Mucosa of gallbladder (tissue), 1 donor: ENCODE measurements at regions not wholly inside any gene's neighbourhood (a gene's known extent, or its start where the extent isn't known, plus 50 kb on each side); places are given as distances from the start of the nearest gene placed in this dataset.

ENCODE experiments used
- DNase-seq: peaks from one replicate; pipeline ENCODE4 v3.0.0-alpha.2; 2020; ENCODE audit warnings: low spot score
- donor health status: DM: no; HTN: no; CAD: no.

DNA sequence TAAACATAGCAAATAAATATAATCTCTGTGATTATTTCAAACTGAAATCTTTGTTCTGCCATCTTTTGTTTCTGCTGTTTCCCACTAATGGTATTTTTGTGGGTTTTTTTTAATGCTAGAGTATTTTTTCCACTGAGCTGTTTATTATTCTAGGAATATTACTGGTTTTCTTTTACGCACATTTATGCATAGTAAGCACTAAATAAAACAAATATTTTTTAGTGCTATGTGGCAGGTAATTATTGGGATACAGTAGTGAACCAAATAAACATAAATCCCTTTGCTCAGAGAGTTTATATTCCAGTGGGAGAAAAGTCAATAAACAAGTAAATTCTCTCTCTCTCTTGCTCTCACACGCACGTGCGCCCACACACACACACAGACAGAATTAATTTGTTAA, 397.4 kb downstream of the PRDM5 start:
- no peak for DNase-seq

DNA sequence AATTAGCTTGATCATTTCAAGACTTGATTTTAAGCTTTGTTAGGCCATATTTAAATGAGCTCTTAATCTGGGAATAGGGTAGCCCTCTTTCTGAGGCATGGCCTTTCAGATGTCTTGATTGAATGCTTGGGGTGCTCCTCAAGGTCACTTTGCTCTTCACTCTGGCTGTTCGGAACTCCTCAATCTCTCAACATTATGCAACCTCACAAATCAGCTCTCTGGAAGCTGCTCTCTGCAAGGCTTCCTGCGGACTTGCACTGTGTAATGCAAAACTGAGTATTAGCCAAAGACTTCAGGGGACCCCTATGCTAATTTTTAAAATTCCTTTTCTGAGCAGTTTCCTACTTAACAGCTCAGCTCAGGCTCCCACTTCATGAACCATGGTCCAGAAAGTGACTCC, 398.3 kb downstream of the PRDM5 start:
- DNase-seq, result no peak

DNA sequence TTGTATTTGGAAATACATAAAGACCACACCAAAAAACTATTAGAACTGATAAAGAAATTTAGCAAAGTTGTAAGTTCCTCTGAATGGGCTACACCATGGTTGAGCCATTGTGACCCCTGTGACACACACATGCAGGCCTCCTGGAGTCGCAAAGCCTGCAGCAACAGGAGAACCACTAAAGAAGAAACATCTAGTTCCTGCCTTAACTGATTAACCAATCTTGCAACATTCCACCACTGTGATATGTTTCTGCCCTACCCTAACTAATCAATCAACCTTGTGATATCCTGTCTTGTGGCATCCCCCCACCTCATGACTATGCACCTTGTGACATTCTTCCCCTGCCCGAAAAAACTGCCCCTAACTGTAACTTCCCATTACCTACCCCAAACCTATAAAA, 401.8 kb downstream of the PRDM5 start:
- no peak for DNase-seq

DNA sequence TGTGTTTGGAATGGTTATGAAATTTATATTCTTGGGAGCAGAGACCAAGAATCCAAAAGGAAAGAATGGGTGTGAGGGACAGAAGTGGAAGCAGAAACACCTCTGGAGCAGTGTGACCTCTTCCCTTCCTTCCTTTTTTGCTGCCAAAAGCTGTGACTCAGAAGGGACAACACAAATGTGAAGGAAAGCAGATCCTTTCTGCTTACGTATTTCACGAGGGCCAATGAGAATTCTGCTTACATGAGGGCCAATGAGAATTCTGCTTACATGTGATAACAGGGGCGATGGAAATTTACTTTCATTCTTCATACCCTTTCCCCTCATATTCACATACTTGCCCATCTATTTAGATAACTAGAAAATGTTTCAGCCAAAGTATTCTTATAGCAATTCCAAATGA, 404.6 kb downstream of the PRDM5 start:
- DNase-seq, result peak; percentile 61

DNA sequence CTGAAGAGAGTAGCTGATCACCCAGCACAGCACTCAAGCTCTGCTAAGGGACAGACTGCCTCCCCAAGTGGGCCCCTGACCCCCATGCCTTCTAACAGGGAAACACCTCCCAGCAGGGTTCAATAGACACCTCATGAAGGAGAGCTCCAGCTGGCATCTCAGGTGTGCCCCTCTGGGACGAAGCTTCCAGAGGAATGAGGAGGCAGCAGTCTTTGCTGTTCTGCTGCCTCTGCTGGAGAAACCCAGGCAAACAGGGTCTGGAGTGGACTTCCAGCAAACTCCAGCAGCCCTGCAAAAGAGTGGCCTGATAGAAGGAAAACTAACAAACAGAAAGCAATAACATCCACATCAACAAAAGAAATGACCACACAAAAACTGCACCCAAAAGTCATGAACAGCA, 412.8 kb downstream of the PRDM5 start:
- no peak for DNase-seq

DNA sequence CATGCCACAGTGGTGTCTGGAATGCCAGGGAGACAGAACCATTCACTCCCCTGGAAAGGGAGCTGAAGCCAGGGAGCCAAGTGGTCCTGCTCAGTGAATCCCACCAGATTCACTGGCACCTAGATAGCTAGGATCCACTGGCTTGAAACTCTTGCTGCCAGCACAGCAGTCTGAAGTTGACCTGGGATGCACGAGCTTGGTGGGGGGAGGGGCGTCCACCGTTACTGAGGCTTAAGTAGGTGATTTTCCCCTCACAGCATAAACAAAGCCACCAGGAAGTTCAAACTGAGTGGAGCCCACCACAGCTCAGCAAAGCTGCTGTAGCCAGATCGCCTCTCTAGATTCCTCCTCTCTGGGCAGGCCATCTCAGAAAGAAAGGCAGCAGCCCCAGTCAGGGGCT, 413.3 kb downstream of the PRDM5 start:
- no peak for DNase-seq

DNA sequence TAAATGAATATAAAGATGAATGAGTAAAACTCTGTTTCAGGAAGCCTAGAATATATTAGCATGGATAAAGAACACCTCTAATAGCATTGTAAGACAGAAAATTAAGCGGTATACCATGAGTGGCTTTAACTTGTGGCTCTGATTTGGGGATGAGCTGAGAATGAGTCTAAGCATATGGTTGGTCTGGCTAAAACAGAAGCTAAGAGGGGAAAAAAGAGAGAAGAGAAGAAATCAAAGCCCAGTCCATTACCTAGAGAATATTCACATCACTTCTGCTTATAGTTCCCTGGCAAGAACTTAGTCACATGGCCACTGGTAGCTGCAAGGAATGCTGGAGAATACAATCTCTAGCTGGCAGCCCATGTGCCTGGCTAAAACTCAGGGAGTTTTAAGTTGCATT, 414.5 kb downstream of the PRDM5 start:
- DNase-seq, result no peak

DNA sequence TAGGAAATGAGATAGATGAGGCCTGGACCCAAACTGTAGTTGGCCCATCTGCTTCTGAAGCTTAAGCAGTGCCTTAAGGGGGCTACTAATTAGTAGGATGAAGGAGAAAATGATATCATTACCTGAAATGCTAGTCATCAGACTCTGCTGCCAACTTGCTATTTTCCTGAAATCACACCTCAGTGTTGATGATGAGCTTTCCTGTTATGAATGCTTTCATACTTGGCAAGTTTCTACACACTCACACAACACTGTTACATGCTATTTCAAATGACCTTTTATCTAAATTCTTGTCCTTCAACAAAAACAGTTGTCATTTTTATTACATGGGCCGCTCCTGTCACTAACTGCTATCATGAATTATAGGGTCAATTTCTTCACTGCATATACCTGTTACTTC, 416.0 kb downstream of the PRDM5 start:
- DNase-seq, result no peak

DNA sequence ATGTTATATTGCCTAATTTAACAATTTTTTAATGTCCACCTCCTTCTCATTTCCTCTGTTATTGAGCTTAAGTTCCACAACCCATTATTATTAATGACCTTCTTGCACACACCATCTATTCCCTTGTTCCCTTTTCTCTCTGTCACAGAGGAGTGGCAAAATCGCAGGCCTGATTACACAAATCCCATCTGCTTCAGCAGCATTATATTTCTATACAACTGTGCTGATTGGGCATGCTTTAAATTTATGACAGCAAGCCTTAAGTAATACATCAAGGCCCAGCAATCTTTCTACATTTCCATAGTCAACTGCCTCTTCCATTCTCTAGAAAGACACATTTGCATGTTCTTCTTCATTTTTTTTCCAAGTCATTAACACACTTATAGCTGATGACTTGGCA, 423.8 kb downstream of the PRDM5 start:
- DNase-seq, result no peak

DNA sequence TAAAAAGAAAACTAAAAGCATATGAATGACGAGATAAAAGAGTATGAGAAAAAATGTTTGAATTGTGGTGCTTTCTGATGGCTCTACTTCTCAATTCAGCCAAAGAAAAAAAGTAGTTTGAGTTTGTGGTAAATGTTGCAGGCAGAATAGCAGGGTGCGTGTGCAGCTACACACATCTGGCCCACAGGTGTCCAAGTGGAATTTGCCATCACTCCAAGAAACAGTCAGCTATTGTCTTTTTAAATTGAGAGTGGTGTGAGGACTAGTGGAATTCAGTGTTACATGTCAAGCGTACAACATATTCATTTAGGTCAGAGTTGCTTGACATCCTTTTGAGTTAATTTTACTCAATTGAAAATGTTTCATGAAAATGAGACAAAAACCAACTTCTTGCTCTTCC, 424.8 kb upstream of the MAD2L1 start:
- no peak for DNase-seq

DNA sequence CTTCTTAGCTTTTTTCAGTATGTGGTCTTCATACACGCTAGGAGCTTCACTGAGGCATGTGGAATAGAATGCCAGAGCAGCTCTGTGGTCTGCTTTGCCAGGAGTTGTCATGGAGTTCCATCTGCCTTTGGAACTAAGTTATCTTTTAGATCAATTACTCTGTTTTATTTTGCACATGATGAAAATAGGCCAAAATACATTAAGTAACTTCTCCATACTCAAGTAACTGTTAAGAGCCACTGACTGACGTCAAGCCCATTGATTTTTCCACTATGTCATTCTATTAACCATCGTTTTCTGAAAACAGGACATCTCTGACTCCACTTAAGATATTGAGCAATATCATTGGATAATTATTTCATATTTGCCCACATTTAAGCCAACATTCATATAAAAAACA, 415.1 kb upstream of the MAD2L1 start:
- DNase-seq, result no peak

DNA sequence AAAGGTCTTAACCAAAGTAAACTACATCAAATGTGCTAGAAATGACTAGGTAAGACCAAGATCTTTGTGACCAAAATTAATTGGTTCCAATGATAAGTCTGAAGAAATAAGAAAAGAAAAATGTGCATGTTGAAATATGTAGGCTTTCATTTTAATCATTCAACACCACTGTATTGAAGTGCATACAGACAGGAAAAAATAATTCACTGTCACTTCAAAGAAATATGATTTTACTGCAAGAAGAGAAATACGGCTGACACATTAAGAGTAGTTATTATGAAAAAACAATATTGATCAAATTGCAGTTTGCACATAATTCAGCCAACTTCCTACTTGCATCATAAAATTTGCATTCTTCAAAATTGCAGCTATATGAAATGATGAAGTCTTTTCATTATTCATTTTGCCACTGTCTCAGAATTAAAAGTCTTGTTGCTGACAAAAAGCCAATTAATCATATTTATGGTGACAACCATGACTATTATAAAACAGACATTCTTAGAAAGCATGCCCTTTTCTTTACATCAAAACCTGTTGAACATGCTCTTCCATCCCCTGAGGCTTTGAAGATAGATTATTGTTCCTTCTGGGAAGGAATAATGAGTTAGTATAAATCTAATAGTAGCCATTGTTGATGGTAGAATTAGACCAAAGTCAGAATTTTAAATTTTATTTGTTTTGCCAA, 405.9 kb upstream of the MAD2L1 start:
- no peak for DNase-seq

DNA sequence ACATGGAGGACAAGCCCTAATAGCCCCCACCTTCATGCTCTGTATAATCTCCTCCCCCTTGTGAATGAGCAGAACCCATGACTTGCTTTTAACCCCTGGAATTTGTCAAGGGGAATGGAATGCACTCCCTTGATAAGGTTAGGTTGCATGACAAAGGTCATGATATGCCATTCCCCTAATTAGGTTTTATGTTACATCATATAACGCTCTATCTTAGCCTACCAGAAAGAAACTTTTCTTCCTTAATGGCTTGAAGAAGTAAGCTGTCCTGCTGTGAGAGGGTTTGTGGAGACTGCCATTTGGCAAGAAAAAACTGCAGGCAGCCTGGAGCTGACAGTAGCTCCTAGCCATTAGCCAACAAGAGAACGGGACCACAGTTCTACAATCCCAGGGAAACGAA, 399.8 kb upstream of the MAD2L1 start:
- DNase-seq, result no peak

DNA sequence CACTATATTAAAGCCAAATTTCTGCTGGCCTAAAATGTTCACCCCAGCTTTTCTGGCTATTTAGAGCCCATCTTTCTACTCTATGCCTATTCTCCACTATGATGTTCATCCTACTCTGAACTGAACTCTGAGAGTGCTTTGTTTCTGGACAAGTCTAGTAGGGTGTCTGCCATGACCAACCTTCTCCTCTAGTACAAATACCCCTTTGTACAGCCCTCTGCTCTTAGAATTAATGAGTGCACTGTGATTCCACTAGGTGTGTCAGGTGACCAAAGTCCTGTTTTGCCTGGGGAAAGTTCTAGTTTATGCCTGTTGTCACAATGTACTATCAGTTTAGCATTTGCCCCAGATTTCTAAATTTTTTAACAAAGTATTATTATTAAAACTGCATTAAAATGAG, 388.1 kb upstream of the MAD2L1 start:
- no peak for DNase-seq

DNA sequence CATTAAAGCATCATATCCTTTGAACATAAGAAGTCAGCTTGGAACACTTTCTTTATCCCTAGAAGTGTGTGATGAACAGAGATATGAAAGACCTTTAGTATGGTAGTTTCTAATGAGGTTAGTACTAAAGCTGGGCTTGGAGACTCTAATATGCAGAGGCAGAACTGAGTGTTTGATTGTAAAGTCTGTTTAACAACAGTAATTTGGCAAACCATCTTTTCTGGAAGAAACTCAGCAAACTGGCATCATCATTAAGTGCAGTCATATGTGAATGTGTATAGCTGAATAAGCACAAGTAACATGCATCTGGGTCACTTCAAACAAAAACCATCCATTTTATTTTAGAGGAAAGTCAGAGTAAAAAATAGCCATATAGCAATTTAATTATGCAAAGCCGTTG, 385.9 kb upstream of the MAD2L1 start:
- DNase-seq, result no peak

DNA sequence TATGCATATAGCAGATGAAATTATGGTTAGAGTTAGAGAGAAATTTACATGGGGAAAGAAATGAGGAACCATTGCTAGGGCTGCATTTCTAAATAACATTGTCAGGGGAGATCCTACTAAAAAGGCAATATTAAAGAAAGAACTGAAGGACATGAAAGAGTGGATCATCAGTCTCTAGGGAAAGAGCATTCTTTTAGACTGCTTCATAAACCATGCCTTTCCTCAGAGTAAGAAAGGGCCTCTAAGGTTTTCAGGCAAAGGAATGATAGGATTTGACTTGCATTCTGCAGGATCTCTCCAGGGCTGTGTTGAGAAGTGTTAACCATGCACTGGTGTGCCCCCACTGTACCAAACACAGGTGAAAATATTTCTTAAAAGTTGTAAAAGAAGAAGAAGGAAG, 385.4 kb upstream of the MAD2L1 start:
- DNase-seq, result no peak

DNA sequence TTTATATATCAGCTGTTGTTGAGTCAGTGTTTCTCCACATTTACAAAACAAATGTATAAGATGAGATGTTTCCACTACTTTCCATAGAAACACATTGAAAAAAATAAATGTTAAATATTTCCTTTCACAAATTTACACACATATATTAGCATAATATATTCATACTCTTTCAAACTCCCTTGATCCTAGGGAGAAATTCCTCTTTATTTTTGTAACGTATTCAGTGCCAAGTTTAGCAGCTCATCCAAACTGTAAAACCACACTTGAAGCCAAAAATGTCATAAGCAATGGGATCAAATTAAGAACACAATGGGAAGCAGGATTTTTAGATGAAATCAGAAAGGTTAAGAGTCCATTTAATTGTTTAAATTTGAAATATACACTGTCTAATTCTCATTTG, 381.1 kb upstream of the MAD2L1 start:
- DNase-seq, result no peak

DNA sequence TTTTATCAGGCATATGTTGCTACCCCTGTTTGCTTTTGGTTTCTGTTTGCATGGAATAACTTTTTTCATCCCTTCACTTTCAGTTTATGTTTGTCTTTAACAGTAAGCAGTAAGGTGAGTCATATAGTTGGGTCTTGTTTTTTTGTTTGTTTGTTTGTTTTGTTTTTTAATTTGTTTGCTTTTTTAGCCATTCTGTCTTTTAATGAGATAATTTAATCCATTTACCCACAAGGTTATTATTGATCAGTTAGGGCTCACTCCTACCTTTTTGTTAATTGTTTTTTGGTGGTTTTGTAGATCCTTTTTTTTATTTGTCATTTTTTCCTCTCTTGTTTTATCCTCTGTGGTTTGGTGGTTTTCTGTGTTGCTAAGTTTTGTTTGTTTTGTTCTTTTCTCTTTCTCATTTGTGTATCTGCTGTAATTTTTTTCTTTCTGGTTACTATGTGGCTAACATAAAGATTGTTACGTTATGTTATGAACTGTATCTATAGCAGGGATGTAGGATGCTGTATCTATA, 379.5 kb upstream of the MAD2L1 start:
- no peak for DNase-seq

DNA sequence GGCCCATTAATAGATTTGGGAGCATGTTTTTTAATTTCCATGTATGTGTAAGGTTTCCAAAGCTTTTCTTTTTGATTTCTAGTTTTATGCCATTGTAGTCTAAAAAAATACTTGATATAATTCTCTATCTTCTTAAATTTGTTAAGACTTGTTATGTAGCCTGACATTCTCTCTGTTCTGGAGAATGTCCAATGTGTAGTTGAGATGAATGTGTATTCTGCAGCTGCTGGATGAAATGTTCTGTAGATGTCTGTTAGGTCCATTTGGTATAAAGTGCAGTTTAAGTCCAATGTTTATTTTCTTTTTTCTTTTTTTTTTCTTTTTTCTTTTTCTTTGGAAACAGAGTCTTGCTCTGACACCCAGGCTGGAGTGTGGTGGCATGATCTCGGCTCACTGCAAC, 378.5 kb upstream of the MAD2L1 start:
- DNase-seq, result no peak

DNA sequence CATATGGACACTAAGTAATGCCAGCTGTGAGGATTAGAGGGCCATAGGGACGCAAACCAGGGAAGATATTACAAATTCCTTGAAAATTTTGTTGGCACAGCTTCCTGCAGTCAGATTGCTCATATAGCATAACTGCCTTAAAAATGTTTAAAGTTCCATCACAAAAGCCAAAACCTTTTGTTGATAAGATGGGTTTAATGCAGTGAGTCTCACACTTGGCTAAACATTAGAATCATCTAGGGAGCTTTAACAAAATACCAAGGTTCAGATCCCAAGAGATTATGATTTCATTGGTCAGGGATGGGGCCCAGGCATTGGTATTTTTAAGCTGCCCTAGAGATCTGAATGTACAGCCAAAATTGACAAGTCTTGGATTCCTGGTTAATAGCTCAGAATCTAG, 376.5 kb upstream of the MAD2L1 start:
- DNase-seq, result no peak

DNA sequence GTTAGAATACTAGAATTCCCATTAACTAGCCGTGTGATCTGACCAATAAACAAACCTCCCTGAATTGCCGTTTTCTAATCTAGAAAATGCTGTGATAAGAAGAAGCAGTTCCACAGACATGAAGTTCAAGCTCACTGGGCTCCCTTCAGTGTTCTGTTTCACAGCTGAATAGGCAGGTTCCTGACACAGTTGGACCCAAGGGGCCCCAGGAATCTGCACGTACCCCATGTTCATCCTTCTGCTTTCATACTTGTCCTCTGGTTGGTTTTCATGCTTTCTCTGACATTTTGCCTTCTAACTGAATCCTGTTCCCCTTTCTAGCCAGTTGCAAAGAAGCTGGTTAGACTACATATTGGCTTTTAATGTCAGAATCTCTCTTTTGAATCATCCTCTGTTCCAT, 374.1 kb upstream of the MAD2L1 start:
- no peak for DNase-seq

DNA sequence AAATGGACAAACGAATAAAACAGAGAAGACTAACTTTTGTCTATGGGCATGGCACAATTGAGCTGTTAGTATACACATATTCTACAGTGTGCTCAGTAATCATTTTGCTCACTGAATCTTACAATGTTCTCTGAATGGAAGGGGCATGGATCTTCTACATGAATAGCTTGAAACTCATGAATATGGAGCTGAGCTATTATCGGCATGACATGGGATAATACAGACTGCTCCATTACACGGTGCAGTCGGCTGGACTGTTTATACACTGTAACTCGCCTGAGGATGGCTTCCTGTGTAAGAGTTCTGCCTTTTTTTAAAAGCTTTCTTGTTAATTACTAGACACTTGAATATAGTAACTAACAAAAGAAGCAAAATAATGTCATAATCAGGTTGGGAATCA, 368.5 kb upstream of the MAD2L1 start:
- DNase-seq, result no peak

DNA sequence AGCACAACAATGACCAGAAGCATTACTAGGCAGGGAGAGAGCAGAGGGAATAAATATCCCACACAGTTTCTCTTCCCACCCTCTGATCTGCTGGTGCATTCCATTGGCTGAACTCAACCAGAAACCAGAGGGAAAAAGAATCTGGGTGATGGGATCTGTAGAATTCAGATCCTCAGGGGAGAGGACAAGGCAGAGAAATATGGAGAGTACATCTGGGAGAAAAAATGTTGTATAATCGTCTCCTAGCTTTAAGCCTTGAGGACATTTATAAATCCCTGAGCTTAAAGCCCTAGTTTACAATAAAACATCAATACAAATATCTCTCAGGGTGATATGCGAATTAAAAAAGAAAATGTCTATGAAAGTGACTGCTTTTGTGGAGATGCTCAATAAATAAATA, 368.1 kb upstream of the MAD2L1 start:
- DNase-seq, result no peak

DNA sequence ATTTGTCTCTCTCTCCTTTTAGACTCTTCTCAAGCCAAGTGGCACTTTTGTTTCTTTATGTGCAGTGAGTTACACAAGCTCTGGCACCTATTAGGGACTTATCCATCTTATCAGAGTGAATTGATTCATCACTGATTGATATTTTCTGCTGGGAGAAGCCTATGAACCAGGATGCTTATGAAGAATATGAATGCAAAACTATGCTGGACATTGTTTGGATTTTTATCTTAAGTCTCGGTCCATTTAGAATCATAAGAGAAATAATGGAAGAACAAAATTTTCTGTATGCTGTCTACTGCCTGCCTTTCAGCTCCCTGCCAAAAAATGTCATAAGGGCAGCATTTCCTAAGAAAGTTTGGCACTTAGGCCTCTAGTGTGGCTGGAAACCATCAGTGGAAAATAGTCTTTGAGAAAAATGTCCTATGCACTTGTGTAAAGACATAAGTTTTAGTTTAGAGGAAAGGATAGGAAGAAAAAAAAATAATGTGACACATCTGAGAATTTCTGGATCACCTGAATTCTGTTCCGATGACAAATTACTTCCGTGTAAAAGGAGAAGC, 365.7 kb upstream of the MAD2L1 start:
- no peak for DNase-seq
